ENCODE measurements at regions not wholly inside any gene's neighbourhood (a gene's known extent, or its start where the extent isn't known, plus 50 kb on each side); places are given as distances from the start of the nearest gene placed in this dataset.

DNA sequence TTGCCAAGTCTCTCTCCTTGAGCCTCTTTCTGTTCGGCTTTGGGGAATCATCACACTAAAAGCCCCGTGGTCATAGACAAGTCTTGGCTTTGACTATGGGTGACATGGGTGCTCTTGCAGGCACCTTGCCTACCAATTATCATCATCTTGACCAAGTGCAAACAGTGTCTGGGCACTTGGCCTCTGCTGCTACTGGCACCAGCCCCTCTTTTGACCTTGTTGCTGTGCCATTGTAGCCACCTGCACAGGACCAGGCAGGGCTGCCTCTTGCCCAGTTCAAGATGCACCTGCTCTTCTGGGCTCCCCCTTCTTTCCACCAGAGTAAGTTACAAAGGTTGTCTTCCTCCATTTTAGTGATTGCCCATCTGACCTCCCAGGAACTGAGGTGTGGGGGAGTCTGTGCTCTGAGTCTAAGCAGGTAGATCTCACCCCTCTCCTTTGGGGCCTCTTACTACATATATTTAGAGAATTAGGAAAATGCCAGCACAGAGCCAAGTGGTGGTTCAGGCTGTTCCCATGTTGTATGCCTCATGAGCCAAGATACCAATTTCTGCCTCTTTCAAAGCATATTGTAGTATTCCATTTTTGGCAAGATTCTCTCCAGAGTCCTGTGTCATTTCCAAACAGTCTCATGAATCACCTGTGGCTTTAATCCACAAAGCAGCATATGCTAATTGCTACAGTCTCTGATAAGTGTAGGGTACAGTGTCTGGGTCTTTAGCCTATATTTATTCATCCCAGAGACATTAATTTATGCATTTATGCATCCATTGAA, 142.9 kb upstream of the DAP start (continued):
- TF ChIP-seq PHF8 (conservative IDR thresholded peaks at IDR 0.05; ENCODE audit: low read depth, low read length), result no peak
- no peak for TF ChIP-seq CHD2 (IDR thresholded peaks at IDR 0.05; ENCODE audit: low read length)
- TF ChIP-seq CTBP2 (IDR thresholded peaks at IDR 0.05; ENCODE audit: borderline replicate concordance, insufficient read depth, insufficient read length, low read length), result no peak
- TF ChIP-seq YY1 (IDR thresholded peaks at IDR 0.05; ENCODE audit: low read depth, low read length), result no peak
- no peak for TF ChIP-seq JUND (IDR thresholded peaks at IDR 0.05; ENCODE audit: low read length)
- TF ChIP-seq RFX5 (IDR thresholded peaks at IDR 0.05; ENCODE audit: borderline replicate concordance, low read depth, low read length), result no peak

All from H1 (cell line).